SK-N-SH (cell line): ENCODE measurements at regions not wholly inside any gene's neighbourhood (a gene's known extent, or its start where the extent isn't known, plus 50 kb on each side); places are given as distances from the start of the nearest gene placed in this dataset.

Experiments used
- CTCF ChIA-PET: fragments of 300-600, 350-600 bp; formaldehyde crosslinking; extraction: SDS; loops from one replicate; lab custom pipeline; 2021; lab: Yijun Ruan, JAX
- POLR2A ChIA-PET: fragments of 350-600 bp; sonication (Branson Sonifier 250); formaldehyde crosslinking; extraction: SDS; loops from one replicate; lab custom pipeline; 2020; ENCODE audit warnings: antibody characterized with exemption, inconsistent platforms; lab: Yijun Ruan, JAX
- DNase-seq: peaks from one replicate; pipeline ENCODE4 v3.0.0; 2012
- H2AFZ ChIP-seq: fragments of 200-600 bp; sonication (generic); 2 replicates; pipeline ENCODE4 v1.8.1; 2016; ENCODE audit warnings: antibody characterized with exemption, mild to moderate bottlenecking, low read depth
- H3F3A ChIP-seq: fragments of 200-600 bp; sonication (generic); replicated peaks from 2 replicates; pipeline ENCODE3; 2016; ENCODE audit warnings: antibody characterized with exemption, mild to moderate bottlenecking; ENCODE audit not compliant: insufficient read depth
- H3K27ac ChIP-seq, 2 experiments: fragments of 200-500 bp in 1 of 2; fragments of 200-600 bp in 1 of 2; sonication (Bioruptor generic) in 1 of 2; sonication (generic), shearing (Covaris generic) in 1 of 2; 2 replicates each; pipeline versions ENCODE4 v1.5.1 to v1.6.1; 2014 to 2016; ENCODE audit warnings: low read depth in 2 of 2, inconsistent platforms in 1 of 2, low read length in 1 of 2, mild to moderate bottlenecking in 1 of 2, mixed read lengths in 1 of 2
- H3K27me3 ChIP-seq: fragments of 200-600 bp; sonication (generic), shearing (Covaris generic); 2 replicates; pipeline ENCODE4 v1.6.1; 2016; ENCODE audit warnings: mixed run types; ENCODE audit not compliant: insufficient read depth
- H3K36me3 ChIP-seq, 2 experiments: fragments of 200-500 bp in 1 of 2; fragments of 200-600 bp in 1 of 2; sonication (Bioruptor generic) in 1 of 2; sonication (generic) in 1 of 2; replicated peaks in 1 of 2; 2 replicates each; pipeline versions ENCODE3 to v1.5.1; 2014 to 2016; ENCODE audit warnings: low read length in 1 of 2, mild to moderate bottlenecking in 1 of 2; ENCODE audit not compliant: insufficient read depth in 2 of 2, control insufficient read depth in 1 of 2
- H3K4me1 ChIP-seq, 2 experiments: fragments of 200-500 bp in 1 of 2; fragments of 200-600 bp in 1 of 2; sonication (Bioruptor generic) in 1 of 2; sonication (generic), shearing (Covaris generic) in 1 of 2; 2 replicates each; pipeline versions ENCODE4 v1.5.1 to v1.6.1; 2014 to 2016; ENCODE audit warnings: low read depth in 1 of 2, low read length in 1 of 2, mixed run types in 1 of 2; ENCODE audit not compliant: insufficient read depth in 2 of 2, control insufficient read depth in 1 of 2
- H3K4me2 ChIP-seq: fragments of 200-600 bp; sonication (generic), shearing (Covaris generic); 2 replicates; pipeline ENCODE4 v1.6.1; 2017; ENCODE audit warnings: mixed run types
- H3K4me3 ChIP-seq, 2 experiments: fragments of 200-500 bp in 1 of 2; fragments of 200-600 bp in 1 of 2; sonication (Bioruptor generic) in 1 of 2; sonication (generic), shearing (Covaris generic) in 1 of 2; 2 replicates each; pipeline versions ENCODE4 v1.5.1 to v1.8.1; 2014 to 2016; ENCODE audit warnings: low read depth in 2 of 2, inconsistent platforms in 1 of 2, low read length in 1 of 2, mild to moderate bottlenecking in 1 of 2, mixed read lengths in 1 of 2, moderate library complexity in 1 of 2
- H3K79me2 ChIP-seq: fragments of 200-600 bp; sonication (generic); 2 replicates; pipeline ENCODE4 v1.8.1; 2017; ENCODE audit warnings: mild to moderate bottlenecking; ENCODE audit not compliant: insufficient read depth
- H3K9ac ChIP-seq: fragments of 200-600 bp; sonication (generic); 2 replicates; pipeline ENCODE4 v1.6.1; 2017; ENCODE audit warnings: mixed run types
- H3K9me2 ChIP-seq: fragments of 200-600 bp; sonication (generic); 2 replicates; pipeline ENCODE4 v1.6.1; 2017; ENCODE audit warnings: mixed run types
- H3K9me3 ChIP-seq: fragments of 200-600 bp; sonication (generic); 2 replicates; pipeline ENCODE4 v1.6.1; 2017; ENCODE audit warnings: mixed run types, mild to moderate bottlenecking, moderate library complexity
- H4K20me1 ChIP-seq: fragments of 200-600 bp; sonication (generic); 2 replicates; pipeline ENCODE4 v1.6.1; 2017; ENCODE audit warnings: mild to moderate bottlenecking, mixed run types; ENCODE audit not compliant: insufficient read depth
- CTCF ChIP-seq: fragments of 200-600 bp; sonication (generic); IDR thresholded peaks from 2 replicates; pipeline ENCODE4 v1.6.1; 2017; ENCODE audit warnings: antibody characterized with exemption, mild to moderate bottlenecking, moderate library complexity
- ELF1 ChIP-seq: IDR thresholded peaks from 2 replicates; pipeline ENCODE4 v1.4.0; 2012
- EP300 ChIP-seq, 2 experiments: IDR thresholded peaks; 2 replicates each; pipeline versions ENCODE4 v1.4.0 to v1.6.1; 2012; ENCODE audit warnings: borderline replicate concordance in 1 of 2, low read depth in 1 of 2, low read length in 1 of 2
- FOSL2 ChIP-seq: IDR thresholded peaks from 2 replicates; pipeline ENCODE4 v1.4.0; 2012; ENCODE audit warnings: low read depth, mild to moderate bottlenecking, moderate library complexity, borderline replicate concordance
- FOXM1 ChIP-seq: IDR thresholded peaks from 2 replicates; pipeline ENCODE4 v1.4.0; 2012; ENCODE audit warnings: low read depth, mild to moderate bottlenecking
- GABPA ChIP-seq: IDR thresholded peaks from 2 replicates; pipeline ENCODE4 v1.4.0; 2012; ENCODE audit warnings: low read depth, mild to moderate bottlenecking
- GATA2 ChIP-seq: sonication (generic); formaldehyde crosslinking; IDR thresholded peaks from 2 replicates; pipeline ENCODE4 v1.5.0; 2020; ENCODE audit warnings: mild to moderate bottlenecking, missing genetic modification reagents
- JUND ChIP-seq: IDR thresholded peaks from 2 replicates; pipeline ENCODE4 v1.4.0; 2012
- MEF2A ChIP-seq: IDR thresholded peaks from 2 replicates; pipeline ENCODE4 v1.4.0; 2012; ENCODE audit warnings: low read depth, borderline replicate concordance
- NFIC ChIP-seq: IDR thresholded peaks from 2 replicates; pipeline ENCODE4 v1.4.0; 2012; ENCODE audit warnings: borderline replicate concordance
- NRF1 ChIP-seq: IDR thresholded peaks from 2 replicates; pipeline ENCODE4 v1.6.1; 2012; ENCODE audit warnings: low read depth, mild to moderate bottlenecking, low read length
- PBX3 ChIP-seq: IDR thresholded peaks from 2 replicates; pipeline ENCODE4; 2012
- POLR2AphosphoS5 ChIP-seq: IDR thresholded peaks from 2 replicates; pipeline ENCODE4 v1.6.1; 2012; ENCODE audit warnings: low read depth, low read length
- RAD21 ChIP-seq: IDR thresholded peaks from 2 replicates; pipeline ENCODE4 v1.6.1; 2012; ENCODE audit warnings: mild to moderate bottlenecking, low read length
- REST ChIP-seq: IDR thresholded peaks from 2 replicates; pipeline ENCODE4 v1.6.1; 2012; ENCODE audit warnings: mild to moderate bottlenecking, low read depth, low read length, moderate library complexity
- RXRA ChIP-seq: IDR thresholded peaks from 2 replicates; pipeline ENCODE4 v1.4.0; 2012; ENCODE audit warnings: low read depth, mild to moderate bottlenecking, borderline replicate concordance
- SMC3 ChIP-seq: IDR thresholded peaks from 2 replicates; pipeline ENCODE4 v1.6.1; 2012; ENCODE audit warnings: low read depth, low read length, improper control_type of control experiment
- TEAD4 ChIP-seq: IDR thresholded peaks from 2 replicates; pipeline ENCODE4 v1.4.0; 2012; ENCODE audit warnings: mild to moderate bottlenecking, borderline replicate concordance; ENCODE audit not compliant: insufficient read depth
- YY1 ChIP-seq: IDR thresholded peaks from 2 replicates; pipeline ENCODE4 v1.4.0; 2012; ENCODE audit warnings: low read depth, mild to moderate bottlenecking
- WGBS: methylation state at CpG from one replicate; pipeline ENCODE4 v1.1.6; 2017; ENCODE audit warnings: low lambda C conversion rate; 5-methylcytosine and 5-hydroxymethylcytosine counted together

DNA sequence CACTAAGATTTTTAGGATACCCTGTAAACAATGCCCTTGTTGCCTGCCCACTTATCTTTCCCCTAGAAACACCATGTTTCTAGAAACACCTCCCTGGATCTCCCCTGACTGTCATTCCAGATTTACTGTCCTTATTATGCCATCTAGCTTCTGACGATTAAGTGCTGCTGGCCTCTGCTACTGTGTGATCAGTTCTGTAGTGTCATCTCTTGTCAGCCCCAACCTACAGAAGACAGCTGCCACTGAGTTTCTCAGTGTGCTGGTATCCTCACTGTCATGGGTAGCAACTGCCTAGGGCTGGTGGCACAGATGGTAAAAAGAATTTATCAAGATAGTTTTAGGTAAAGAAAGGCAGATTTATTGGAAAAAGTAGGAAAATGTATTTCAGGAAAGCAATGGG, 68.7 kb upstream of the WWC2 start:
- no peak for DNase-seq
- ChIA-PET POLR2A (no interaction called here), CTCF (interaction anchor here (1.3 kb wide), 1 partner anchor 44 kb away, joined by 4 read pairs; no protein-coding TSS in a partner anchor)
- H3K27ac ChIP-seq, result no peak overlapping the region
- no peaks in the 10 kb centered on the region for H3F3A ChIP-seq
- no peaks in the 10 kb centered on the region for H4K20me1 ChIP-seq
- H3K36me3 ChIP-seq, result no peaks in the 10 kb centered on the region
- H3K9me2 ChIP-seq, result no peaks in the 10 kb centered on the region
- TF ChIP-seq GABPA (no peak), SMC3 (no peak), GATA2 (no peak), FOXM1 (no peak), REST (no peak)
- TF ChIP-seq, all 33 proteins: peak for 0
- Histone ChIP-seq H3K4me3 (no peak overlapping the region), H3K4me2 (no peak overlapping the region), H3K9me3 (no peaks in the 10 kb centered on the region), H3K4me1 (no peaks in the 10 kb centered on the region), H3K79me2 (no peaks in the 10 kb centered on the region), H2AFZ (no peak overlapping the region), H3K27me3 (peaks cover 10% of the 10 kb centered on the region; the same call in 1 of the 2 replicates), H3K9ac (no peak overlapping the region)
- WGBS, result 39% methylated on average over 1 of the region's 1 CpG

DNA sequence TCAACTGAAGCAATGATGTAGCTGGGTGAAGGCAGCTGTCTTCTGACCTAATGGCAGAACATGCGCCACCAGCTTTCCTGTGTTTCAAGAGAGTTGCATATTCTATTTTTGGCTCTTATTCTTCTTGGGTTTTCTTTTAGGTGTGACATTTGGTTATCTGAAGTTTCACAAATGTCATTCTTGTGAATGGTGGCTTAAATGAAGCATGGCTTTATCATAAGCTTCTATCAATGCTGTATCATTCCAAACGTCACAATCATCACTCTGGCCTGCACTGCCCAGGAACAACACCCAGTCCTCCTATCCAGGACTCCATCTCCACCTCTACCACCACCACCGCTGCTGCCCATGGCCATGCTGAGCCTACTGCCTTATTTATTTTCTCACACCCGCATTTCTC, 69.7 kb upstream of the WWC2 start:
- DNase-seq, result no peak
- ChIA-PET CTCF (interaction anchor here (0.7 kb wide), 1 partner anchor 222 kb away, joined by 3 read pairs; no protein-coding TSS in a partner anchor), POLR2A (no interaction called here)
- Histone ChIP-seq H4K20me1 (no peaks in the 10 kb centered on the region), H3K4me1 (no peaks in the 10 kb centered on the region), H3K36me3 (no peaks in the 10 kb centered on the region), H3K4me2 (no peak overlapping the region), H3K27ac (no peak overlapping the region), H3K27me3 (peaks cover 10% of the 10 kb centered on the region; the same call in 1 of the 2 replicates), H3K9ac (no peak overlapping the region), H3K9me3 (no peaks in the 10 kb centered on the region), H3K4me3 (no peak overlapping the region), H2AFZ (no peak overlapping the region), H3F3A (no peaks in the 10 kb centered on the region), H3K9me2 (no peaks in the 10 kb centered on the region), H3K79me2 (no peaks in the 10 kb centered on the region)
- WGBS, result 47% methylated on average over 4 of the region's 4 CpGs
- no peak for TF ChIP-seq MEF2A
- no peak for TF ChIP-seq CTCF
- no peak for TF ChIP-seq POLR2AphosphoS5
- TF ChIP-seq RAD21, result no peak
- TF ChIP-seq EP300 (IDR thresholded peaks at IDR 0.05; ENCODE audit: borderline replicate concordance in 1 of 2, low read depth in 1 of 2, low read length in 1 of 2), result no peak
- TF ChIP-seq JUND, result no peak
- no peak for TF ChIP-seq PBX3
- TF ChIP-seq FOSL2, result no peak
- no peak for TF ChIP-seq NRF1
- TF ChIP-seq YY1, result no peak
- no peak for TF ChIP-seq RXRA
- TF ChIP-seq ELF1, result no peak
- no peak for TF ChIP-seq TEAD4
- no peak for TF ChIP-seq SMC3
- TF ChIP-seq GATA2, result no peak
- no peak for TF ChIP-seq NFIC
